HL-60 (cell line): ENCODE measurements at regions not wholly inside any gene's neighbourhood (a gene's known extent, or its start where the extent isn't known, plus 50 kb on each side); places are given as distances from the start of the nearest gene placed in this dataset.

Experiments used
- DNase-seq, 2 experiments: peaks; one replicate each; pipeline ENCODE4 v3.0.0-alpha.2; 2010 to 2020; ENCODE audit warnings: low read depth in 1 of 2, low spot score in 1 of 2
- H3K27ac ChIP-seq: fragments of 250-450 bp; sonication (Bioruptor Pico); replicated peaks from 2 replicates; pipeline ENCODE4 v1.5.1; 2020; ENCODE audit warnings: mild to moderate bottlenecking, moderate library complexity
- H3K27me3 ChIP-seq: fragments of 250-450 bp; sonication (Bioruptor Pico); 2 replicates; pipeline ENCODE4 v1.5.1; 2021; ENCODE audit warnings: mild to moderate bottlenecking, moderate library complexity; ENCODE audit not compliant: insufficient read depth, poor library complexity, severe bottlenecking
- H3K4me3 ChIP-seq: replicated peaks from 2 replicates; pipeline ENCODE4 v1.5.1; 2011; ENCODE audit warnings: mild to moderate bottlenecking, control low read depth, low read length; ENCODE audit not compliant: insufficient read depth
- CTCF ChIP-seq: IDR thresholded peaks from one replicate; pipeline ENCODE4 v1.5.1; 2011; ENCODE audit warnings: low read length, control low read depth, inconsistent platforms; ENCODE audit not compliant: insufficient read depth
- GABPA ChIP-seq: IDR thresholded peaks from 2 replicates; pipeline ENCODE4 v1.6.1; 2012; ENCODE audit warnings: low read depth
- POLR2AphosphoS5 ChIP-seq: IDR thresholded peaks from 2 replicates; pipeline ENCODE4 v1.6.1; 2012; ENCODE audit warnings: low read depth
- REST ChIP-seq: IDR thresholded peaks from 2 replicates; pipeline ENCODE4 v1.6.1; 2012; ENCODE audit warnings: low read depth; ENCODE audit not compliant: insufficient replicate concordance
- SPI1 ChIP-seq: IDR thresholded peaks from 2 replicates; pipeline ENCODE4 v1.6.1; 2012; ENCODE audit warnings: low read depth, mild to moderate bottlenecking, borderline replicate concordance

GRCh38 chr13:50735071-50735470 is 108.4 kb downstream of the DLEU7 start:
- TF ChIP-seq CTCF (no peak), REST (no peak), GABPA (no peak), SPI1 (no peak), POLR2AphosphoS5 (no peak)
- H3K27ac ChIP-seq, result no peak overlapping the region
- no peak for DNase-seq
- no peaks in the 10 kb centered on the region for H3K27me3 ChIP-seq
- no peak overlapping the region for H3K4me3 ChIP-seq

GRCh38 chr13:50740052-50740741 is 103.3 kb downstream of the DLEU7 start:
- no peak for DNase-seq
- no peak overlapping the region for H3K4me3 ChIP-seq
- no peaks in the 10 kb centered on the region for H3K27me3 ChIP-seq
- TF ChIP-seq CTCF, result no peak
- TF ChIP-seq SPI1, result no peak
- no peak overlapping the region for H3K27ac ChIP-seq

GRCh38 chr13:50742353-50742752 is 101.1 kb downstream of the DLEU7 start:
- DNase-seq, result no peak
- no peak overlapping the region for H3K27ac ChIP-seq
- H3K27me3 ChIP-seq, result no peaks in the 10 kb centered on the region
- no peak overlapping the region for H3K4me3 ChIP-seq
- TF ChIP-seq CTCF (no peak), GABPA (no peak), POLR2AphosphoS5 (no peak), SPI1 (no peak), REST (no peak)

GRCh38 chr13:50742968-50743367 is 100.5 kb downstream of the DLEU7 start:
- no peak for TF ChIP-seq POLR2AphosphoS5
- TF ChIP-seq CTCF, result no peak
- no peak for TF ChIP-seq REST
- TF ChIP-seq GABPA, result no peak
- TF ChIP-seq SPI1, result no peak
- DNase-seq, result no peak
- Histone ChIP-seq H3K4me3 (no peak overlapping the region), H3K27ac (no peak overlapping the region), H3K27me3 (no peaks in the 10 kb centered on the region)
